ENCODE measurements at regions not wholly inside any gene's neighbourhood (a gene's known extent, or its start where the extent isn't known, plus 50 kb on each side); places are given as distances from the start of the nearest gene placed in this dataset.
"Not testable (repeated sequence)": the region's sequence is repeated elsewhere in the genome, so short reads cannot be mapped to it uniquely, and the experiment has no call there.

DNA sequence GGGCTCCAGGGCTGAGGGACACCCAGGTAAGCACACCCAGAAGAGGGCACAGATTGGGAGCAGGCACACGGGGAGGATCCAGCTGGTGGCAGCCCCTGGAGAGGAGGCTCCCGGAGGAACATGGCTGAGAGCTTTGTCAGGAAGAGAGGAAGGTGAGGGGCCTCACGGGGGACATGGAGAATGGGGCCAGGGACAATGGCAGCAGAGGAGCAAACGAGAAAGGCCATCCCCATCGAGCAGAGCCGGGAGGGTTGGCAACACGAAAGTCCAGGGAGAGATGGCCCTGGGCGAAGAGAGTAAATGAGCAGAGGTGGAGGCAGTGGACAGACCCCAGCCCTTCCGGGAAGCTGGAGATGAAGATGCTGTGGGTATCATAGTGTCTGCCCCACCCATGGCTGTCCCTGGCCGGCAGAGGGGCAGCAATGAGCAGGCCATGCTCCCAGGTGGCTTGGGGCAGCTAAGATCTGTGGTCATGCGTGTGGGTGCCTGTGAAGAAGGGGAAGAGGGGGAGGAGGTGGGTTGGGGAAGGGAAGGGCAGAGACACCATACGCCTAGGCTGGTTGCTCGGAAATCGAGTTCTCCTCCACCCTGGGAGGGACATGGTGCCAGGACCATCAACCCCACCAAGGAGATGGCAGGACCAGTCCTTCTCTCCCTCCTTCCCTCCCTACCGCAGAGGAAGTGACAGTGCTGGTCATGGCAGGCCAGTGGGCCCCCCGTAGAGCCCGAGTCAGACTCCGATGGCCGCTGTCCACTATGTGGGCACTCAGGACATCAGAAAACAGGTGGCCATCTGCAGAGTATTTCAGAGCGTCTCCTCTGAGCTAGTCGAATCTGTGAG is 191.7 kb downstream of the NDUFA10 start:
- no peak for TF ChIP-seq JUND (IDR thresholded peaks at IDR 0.05; ENCODE audit: low read depth)
- DNase-seq (ENCODE audit: low read depth in 1 of 2, low spot score in 1 of 2): no peak
- in situ Hi-C loops (cut with HindIII; ENCODE audit: low pct_unique_long_range_greater_than_20kb, low sequenced_read_pairs): no loop called here

DNA sequence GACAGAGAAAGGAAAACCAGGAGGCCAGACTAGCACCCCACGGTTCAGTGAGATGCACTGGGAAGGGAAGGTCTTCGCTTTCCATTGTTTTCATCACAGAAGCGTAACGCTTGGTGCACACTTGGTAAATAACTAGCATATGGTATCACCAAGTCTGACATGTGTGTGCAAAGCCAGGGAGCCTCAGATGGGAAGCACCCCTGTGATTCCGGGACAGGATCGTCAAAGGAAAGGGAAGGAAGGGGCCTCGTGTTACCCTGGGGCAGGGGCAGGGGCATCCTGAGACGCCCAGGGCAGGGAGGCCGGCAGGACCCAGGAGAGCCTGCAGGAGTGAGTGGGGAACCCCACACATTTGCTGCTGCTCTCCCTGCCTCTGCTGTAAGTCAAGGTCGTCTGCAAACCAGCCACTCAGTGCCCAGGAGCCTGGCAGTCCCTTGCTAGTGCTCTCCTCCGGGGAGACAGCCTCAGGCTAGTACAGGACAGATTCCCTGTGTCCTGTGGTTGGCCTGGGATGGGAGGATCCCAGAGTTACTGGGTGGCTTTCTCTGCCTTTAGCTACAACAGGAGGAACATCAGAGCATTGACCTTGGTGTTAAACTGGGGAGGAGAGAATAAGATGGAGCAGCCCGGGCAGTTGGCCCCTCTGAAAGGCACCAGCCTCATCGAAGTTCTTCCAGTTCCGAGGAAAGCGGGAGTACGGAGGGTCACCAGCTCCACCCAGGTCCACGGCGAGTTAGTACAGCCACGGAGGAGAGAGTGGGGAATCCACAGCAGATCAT is 192.5 kb downstream of the NDUFA10 start:
- in situ Hi-C loops (cut with HindIII; ENCODE audit: low pct_unique_long_range_greater_than_20kb, low sequenced_read_pairs): no loop called here
- no peak for TF ChIP-seq JUND (IDR thresholded peaks at IDR 0.05; ENCODE audit: low read depth)
- no peak for DNase-seq (ENCODE audit: low read depth in 1 of 2, low spot score in 1 of 2)

DNA sequence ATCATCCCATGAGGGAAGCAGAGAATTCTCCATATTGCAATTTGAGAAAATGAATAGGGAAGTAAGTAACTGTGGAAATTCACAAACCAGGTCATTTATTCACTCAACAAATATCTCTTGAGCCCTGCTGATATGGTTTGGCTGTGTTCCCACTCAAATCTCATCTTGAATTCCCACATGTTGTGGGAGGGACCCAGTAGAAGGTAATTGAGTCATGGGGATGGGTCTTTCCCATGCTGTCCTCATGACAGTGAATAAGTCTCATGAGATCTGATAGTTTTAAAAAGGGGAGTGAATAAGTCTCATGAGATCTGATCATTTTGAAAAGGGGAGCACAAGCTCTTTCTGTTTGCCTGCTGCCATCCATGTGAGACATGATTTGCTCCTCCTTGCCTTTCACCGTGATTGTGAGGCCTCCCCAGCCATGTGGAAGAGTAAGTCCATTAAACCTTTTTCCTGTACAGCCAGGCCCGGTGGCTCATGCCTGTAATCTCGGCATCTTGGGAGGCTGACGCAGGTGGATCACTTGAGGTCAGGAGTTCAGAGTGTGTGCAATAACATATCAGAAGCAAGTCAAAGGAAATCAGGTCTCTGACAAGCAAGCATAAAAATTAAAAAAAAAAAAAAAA is 193.2 kb downstream of the NDUFA10 start:
- TF ChIP-seq JUND (IDR thresholded peaks at IDR 0.05; ENCODE audit: low read depth): no peak
- no peak for DNase-seq (ENCODE audit: low read depth in 1 of 2, low spot score in 1 of 2)
- in situ Hi-C loops (cut with HindIII; ENCODE audit: low pct_unique_long_range_greater_than_20kb, low sequenced_read_pairs): no loop called here

DNA sequence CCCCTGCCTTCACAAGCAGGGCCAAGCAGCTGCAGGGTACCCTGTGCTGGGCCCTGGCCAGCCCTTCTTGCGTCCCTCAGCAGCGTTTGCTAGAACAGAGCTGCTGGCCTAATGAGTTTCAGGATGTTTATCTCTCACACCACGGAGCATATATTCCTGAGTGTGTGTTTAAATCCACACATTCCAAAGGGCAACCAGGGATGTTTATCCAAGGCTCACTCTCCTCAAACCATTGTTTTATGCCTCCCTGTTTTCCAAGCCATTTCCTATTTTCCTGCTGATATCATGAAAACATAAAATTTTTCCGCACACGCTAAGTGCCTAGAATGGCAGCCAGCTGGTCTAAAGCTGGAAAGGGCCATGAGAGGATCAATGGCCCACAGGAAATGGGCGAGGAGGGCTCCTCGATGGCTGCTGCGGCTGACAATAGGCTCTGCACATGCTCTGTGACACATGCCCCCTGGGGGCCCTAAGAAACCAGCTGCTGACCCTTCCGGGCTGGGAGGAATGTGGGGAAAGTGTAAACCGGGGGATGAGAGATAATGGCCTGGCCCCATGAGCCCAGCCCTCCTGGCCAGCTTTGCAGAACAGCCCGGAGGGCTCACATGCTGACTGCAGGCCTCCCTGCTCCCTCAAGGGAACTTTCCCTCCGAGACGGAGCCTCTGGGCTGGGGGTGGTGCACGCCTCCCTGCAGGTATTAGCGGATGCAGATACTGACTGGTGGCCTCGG is 194.0 kb downstream of the NDUFA10 start:
- no peak for DNase-seq (ENCODE audit: low read depth in 1 of 2, low spot score in 1 of 2)
- TF ChIP-seq JUND (IDR thresholded peaks at IDR 0.05; ENCODE audit: low read depth): no peak
- in situ Hi-C loops (cut with HindIII; ENCODE audit: low pct_unique_long_range_greater_than_20kb, low sequenced_read_pairs): no loop called here

DNA sequence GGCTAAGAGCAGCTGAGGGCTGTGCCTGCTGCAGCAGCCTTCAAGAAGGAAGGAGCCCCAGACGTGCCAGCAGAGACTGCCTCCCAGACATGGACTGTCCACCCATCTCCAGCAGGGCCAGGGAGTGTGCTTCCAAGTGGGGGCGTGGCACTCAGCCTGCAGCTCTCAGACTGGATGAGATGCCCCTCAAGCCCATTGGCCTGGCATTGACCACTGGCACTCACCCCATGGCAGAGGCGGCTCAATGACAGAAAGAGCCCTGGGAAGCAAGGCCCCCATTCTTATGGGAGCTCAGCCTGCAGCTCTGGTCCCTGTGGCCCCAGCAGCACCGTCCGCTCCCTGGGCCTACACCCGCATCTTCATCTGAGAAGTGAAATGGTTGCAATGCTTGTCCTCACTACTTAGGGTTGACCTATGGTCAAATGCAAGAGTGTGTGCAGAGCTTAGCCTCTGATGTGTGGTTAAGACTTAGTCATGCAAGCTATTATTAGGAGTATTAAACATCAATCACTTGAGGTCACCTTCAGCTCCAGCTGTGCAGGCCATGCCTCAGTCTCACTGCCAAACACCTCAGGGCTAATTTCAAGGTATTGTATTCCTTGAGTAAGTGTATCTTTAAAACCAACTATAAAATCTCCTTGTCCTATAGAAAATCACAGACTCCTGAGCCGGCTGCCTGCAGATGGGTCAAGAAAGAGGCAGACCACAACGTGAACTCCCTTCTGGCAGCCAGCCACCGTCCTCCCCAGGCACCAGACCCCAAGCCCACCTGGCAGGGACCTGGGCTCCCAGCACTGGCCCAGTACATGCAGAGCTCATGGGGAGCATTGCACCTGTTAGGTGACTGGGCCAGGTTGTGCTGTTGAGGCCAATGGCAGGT is 194.8 kb downstream of the NDUFA10 start:
- no peak for DNase-seq (ENCODE audit: low read depth in 1 of 2, low spot score in 1 of 2)
- no peak for TF ChIP-seq JUND (IDR thresholded peaks at IDR 0.05; ENCODE audit: low read depth)
- in situ Hi-C loops (cut with HindIII; ENCODE audit: low pct_unique_long_range_greater_than_20kb, low sequenced_read_pairs): no loop called here

DNA sequence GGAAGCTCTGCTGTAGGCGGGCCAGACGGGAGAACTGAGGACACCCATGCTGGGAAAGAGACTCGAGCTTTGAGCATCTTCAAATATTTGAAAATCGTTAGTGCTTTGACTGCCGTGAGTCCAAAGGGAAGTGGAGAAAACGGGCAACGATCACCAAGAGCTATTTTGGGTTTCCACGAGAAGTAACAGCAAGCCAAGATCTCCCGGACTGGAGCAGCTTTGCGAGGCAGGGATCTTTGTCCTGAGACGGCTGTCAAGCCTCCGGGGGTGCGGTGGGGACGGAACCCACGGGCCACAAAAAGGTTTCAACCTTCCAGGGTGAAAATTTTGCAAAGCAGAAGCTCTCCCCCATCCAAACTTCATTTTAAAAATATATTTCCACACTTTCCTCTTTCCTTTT is 195.8 kb downstream of the NDUFA10 start:
- TF ChIP-seq JUND (IDR thresholded peaks at IDR 0.05; ENCODE audit: low read depth): no peak
- DNase-seq (ENCODE audit: low read depth in 1 of 2, low spot score in 1 of 2): no peak
- in situ Hi-C loops (cut with HindIII; ENCODE audit: low pct_unique_long_range_greater_than_20kb, low sequenced_read_pairs): no loop called here

DNA sequence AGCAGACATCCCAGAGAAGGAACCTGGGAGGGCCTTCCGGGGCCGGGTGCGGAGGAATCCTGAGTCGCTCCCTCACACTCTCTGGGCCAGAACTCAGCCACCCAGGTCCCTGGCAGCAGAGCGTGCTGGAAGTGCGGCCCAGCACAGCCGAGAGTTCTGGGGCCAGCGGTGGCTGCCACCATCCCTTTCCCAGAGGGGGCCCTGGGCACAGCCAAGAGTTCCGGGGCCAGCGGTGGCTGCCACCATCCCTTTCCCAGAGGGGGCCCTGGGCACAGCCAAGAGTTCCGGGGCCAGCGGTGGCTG is 196.2 kb downstream of the NDUFA10 start:
- in situ Hi-C loops (cut with HindIII; ENCODE audit: low pct_unique_long_range_greater_than_20kb, low sequenced_read_pairs); DNase-seq (ENCODE audit: low read depth in 1 of 2, low spot score in 1 of 2): not testable (repeated sequence)

DNA sequence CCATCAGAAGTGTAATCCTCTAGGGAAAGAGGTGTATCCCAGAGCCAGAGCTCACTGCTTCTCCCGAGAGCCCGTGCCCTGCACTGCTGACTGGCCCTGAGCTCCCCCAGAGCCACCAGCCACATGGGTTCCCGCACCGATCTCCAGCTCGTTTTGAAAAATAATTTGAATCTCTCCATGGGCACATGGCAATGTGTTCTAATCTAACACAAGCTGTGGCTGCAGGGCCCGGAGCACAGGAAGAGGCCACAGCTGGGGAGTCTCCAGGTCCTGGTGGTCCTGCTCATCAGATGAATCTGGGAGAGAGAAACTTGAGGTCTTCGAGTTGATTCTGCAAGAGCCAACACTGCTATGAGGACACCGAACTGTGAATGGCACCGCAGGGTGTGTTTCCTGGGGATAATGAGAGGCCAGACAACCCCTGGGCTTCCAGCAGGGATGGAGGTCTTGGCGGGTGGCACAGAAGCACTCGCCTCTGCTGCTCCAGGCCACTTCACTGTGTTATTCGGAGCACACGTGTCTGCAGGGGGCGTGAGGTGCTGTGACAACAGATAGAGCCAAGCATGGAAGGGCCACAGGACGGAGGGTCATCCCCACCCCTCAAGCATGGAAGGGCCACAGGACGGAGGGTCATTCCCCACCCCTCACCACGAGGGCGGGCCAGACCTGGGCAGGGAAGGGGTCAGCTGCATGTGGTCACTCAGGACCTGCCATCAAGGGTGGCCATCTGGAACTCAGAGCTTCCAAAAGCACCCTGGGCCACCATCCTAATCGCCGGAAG is 196.8 kb downstream of the NDUFA10 start:
- in situ Hi-C loops (cut with HindIII; ENCODE audit: low pct_unique_long_range_greater_than_20kb, low sequenced_read_pairs): no loop called here
- DNase-seq (ENCODE audit: low read depth in 1 of 2, low spot score in 1 of 2): no peak
- no peak for TF ChIP-seq JUND (IDR thresholded peaks at IDR 0.05; ENCODE audit: low read depth)

DNA sequence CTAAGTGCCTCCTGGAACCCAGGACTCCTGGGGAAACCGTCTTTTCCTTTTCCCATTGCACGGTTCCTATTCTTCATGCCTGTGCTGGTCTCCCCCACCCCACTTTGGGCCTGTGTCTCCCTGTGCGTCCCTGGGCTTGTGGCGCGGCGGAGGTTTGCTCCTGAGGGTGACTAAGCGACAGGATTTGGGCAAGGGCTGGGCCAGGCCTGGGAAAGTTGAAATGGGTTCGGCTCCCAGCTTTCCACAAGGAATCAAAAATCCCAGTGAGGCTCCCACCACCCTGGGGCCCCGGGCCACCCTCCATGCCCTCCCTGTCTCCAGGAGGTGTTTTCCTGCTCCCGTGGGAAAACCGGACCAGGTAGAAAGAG is 197.6 kb downstream of the NDUFA10 start:
- in situ Hi-C loops (cut with HindIII; ENCODE audit: low pct_unique_long_range_greater_than_20kb, low sequenced_read_pairs): no loop called here
- no peak for TF ChIP-seq JUND (IDR thresholded peaks at IDR 0.05; ENCODE audit: low read depth)
- DNase-seq (ENCODE audit: low read depth in 1 of 2, low spot score in 1 of 2): no peak

DNA sequence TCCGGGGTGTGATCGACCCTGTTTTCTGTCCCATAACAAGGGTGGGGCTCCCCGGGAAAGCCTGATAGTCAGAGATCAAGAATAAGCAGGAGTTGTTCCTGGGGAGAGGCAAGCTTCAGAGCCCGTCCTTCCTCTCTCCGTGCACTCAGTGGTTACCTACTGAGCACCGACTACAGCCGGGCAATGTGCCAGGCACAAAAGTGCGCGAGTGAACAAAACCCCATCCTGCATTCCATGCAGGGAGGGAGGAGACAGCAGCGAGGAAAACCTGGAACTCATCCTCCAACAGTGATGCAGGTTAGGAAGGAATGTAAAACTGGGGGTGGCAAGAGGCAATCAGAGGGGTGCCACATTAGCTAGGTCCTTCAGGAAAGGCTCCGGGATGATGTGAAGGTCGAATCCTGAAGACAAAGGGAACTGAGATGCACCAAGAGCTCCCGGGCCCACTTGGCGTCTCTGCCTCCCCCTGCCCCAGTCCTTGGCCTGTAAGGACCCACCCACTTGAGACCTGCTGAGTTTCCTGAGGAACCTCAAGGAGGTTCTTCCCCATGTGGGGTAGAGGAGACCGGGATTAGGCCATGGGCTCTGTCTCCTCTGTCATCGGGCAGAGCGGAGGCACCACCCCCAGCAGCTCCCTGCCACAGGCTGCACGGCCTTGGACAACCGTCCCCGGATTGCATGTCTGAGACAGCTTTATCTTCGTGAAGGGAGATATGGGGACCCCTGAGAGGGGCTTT is 198.2 kb downstream of the NDUFA10 start:
- DNase-seq (ENCODE audit: low read depth in 1 of 2, low spot score in 1 of 2): no peak
- in situ Hi-C loops (cut with HindIII; ENCODE audit: low pct_unique_long_range_greater_than_20kb, low sequenced_read_pairs): no loop called here

DNA sequence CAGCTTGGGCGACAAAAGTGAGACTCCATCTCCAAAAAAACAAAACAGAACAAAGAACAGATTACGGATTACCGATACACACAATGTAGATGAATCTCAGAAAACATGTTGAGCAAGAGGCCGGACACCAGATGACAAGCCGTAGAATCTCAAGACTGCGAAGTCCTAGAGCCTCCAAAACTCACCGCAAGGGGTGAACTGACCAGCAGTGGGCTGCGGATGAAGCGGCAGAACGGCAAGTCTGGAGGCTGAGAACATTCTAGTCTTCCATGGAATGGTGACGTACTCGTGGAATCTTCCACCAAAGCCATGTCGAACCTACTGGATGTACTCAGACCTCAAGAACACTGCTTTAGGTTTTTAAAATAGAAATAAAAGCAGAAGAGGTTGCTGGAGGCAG is 198.8 kb downstream of the NDUFA10 start:
- DNase-seq (ENCODE audit: low read depth in 1 of 2, low spot score in 1 of 2): no peak
- in situ Hi-C loops (cut with HindIII; ENCODE audit: low pct_unique_long_range_greater_than_20kb, low sequenced_read_pairs): no loop called here
- no peak for TF ChIP-seq JUND (IDR thresholded peaks at IDR 0.05; ENCODE audit: low read depth)

More for the DNA sequence above, 198.2 kb downstream of the NDUFA10 start:
- TF ChIP-seq JUND (IDR thresholded peaks at IDR 0.05; ENCODE audit: low read depth): no peak
